ENCODE measurements at regions not wholly inside any gene's neighbourhood (a gene's known extent, or its start where the extent isn't known, plus 50 kb on each side); places are given as distances from the start of the nearest gene placed in this dataset.

- Histone ChIP-seq H3K9me3 (ENCODE audit: control insufficient read depth in 1 of 2, low read length in 2 of 2) (no peaks in the 10 kb centered on the region), H3K36me3 (ENCODE audit: control insufficient read depth in 1 of 2, insufficient read depth in 2 of 2, low read length in 2 of 2) (no peaks in the 10 kb centered on the region), H3K4me3 (ENCODE audit: low read depth in 1 of 2, low read length in 2 of 2) (no peak overlapping the region), H3K27ac (ENCODE audit: low read depth, low read length) (no peak overlapping the region), H3K4me1 (ENCODE audit: control insufficient read depth in 1 of 2, insufficient read depth in 2 of 2, low read length in 2 of 2) (no peaks in the 10 kb centered on the region), H3K27me3 (ENCODE audit: control insufficient read depth in 1 of 2, insufficient read depth in 2 of 2, low read length in 2 of 2) (no peaks in the 10 kb centered on the region), H3K9ac (ENCODE audit: low read depth in 1 of 2, low read length in 2 of 2) (no peak overlapping the region)
Observed at GRCh38 chr22:49522582-49523373, 304.9 kb downstream of the BRD1 start.

- H3K9me3 ChIP-seq (ENCODE audit: control insufficient read depth in 1 of 2, low read length in 2 of 2): no peaks in the 10 kb centered on the region
- no peak overlapping the region for H3K9ac ChIP-seq (ENCODE audit: low read depth in 1 of 2, low read length in 2 of 2)
- H3K4me3 ChIP-seq (ENCODE audit: low read depth in 1 of 2, low read length in 2 of 2): no peak overlapping the region
- no peaks in the 10 kb centered on the region for H3K27me3 ChIP-seq (ENCODE audit: control insufficient read depth in 1 of 2, insufficient read depth in 2 of 2, low read length in 2 of 2)
- H3K36me3 ChIP-seq (ENCODE audit: control insufficient read depth in 1 of 2, insufficient read depth in 2 of 2, low read length in 2 of 2): no peaks in the 10 kb centered on the region
- no peaks in the 10 kb centered on the region for H3K4me1 ChIP-seq (ENCODE audit: control insufficient read depth in 1 of 2, insufficient read depth in 2 of 2, low read length in 2 of 2)
- no peak overlapping the region for H3K27ac ChIP-seq (ENCODE audit: low read depth, low read length)
Observed at GRCh38 chr22:49521787-49522224, 305.9 kb downstream of the BRD1 start.

- H3K27me3 ChIP-seq (ENCODE audit: control insufficient read depth in 1 of 2, insufficient read depth in 2 of 2, low read length in 2 of 2): no peaks in the 10 kb centered on the region
Observed at GRCh38 chr22:49519117-49519737, 308.4 kb downstream of the BRD1 start.

GRCh38 chr22:49518436-49518970 lies 309.2 kb downstream of the BRD1 start:
- Histone ChIP-seq H3K36me3 (ENCODE audit: control insufficient read depth in 1 of 2, insufficient read depth in 2 of 2, low read length in 2 of 2) (no peaks in the 10 kb centered on the region), H3K4me3 (ENCODE audit: low read depth in 1 of 2, low read length in 2 of 2) (no peak overlapping the region), H3K9me3 (ENCODE audit: control insufficient read depth in 1 of 2, low read length in 2 of 2) (no peaks in the 10 kb centered on the region), H3K4me1 (ENCODE audit: control insufficient read depth in 1 of 2, insufficient read depth in 2 of 2, low read length in 2 of 2) (no peaks in the 10 kb centered on the region), H3K9ac (ENCODE audit: low read depth in 1 of 2, low read length in 2 of 2) (no peak overlapping the region), H3K27me3 (ENCODE audit: control insufficient read depth in 1 of 2, insufficient read depth in 2 of 2, low read length in 2 of 2) (no peaks in the 10 kb centered on the region), H3K27ac (ENCODE audit: low read depth, low read length) (no peak overlapping the region)

More at GRCh38 chr22:49519117-49519737, 308.4 kb downstream of the BRD1 start:
- no peaks in the 10 kb centered on the region for H3K36me3 ChIP-seq (ENCODE audit: control insufficient read depth in 1 of 2, insufficient read depth in 2 of 2, low read length in 2 of 2)
- no peak overlapping the region for H3K27ac ChIP-seq (ENCODE audit: low read depth, low read length)
- no peak overlapping the region for H3K4me3 ChIP-seq (ENCODE audit: low read depth in 1 of 2, low read length in 2 of 2)
- no peaks in the 10 kb centered on the region for H3K4me1 ChIP-seq (ENCODE audit: control insufficient read depth in 1 of 2, insufficient read depth in 2 of 2, low read length in 2 of 2)
- H3K9ac ChIP-seq (ENCODE audit: low read depth in 1 of 2, low read length in 2 of 2): no peak overlapping the region
- H3K9me3 ChIP-seq (ENCODE audit: control insufficient read depth in 1 of 2, low read length in 2 of 2): no peaks in the 10 kb centered on the region

- Histone ChIP-seq H3K9ac (ENCODE audit: low read depth in 1 of 2, low read length in 2 of 2) (no peak overlapping the region), H3K9me3 (ENCODE audit: control insufficient read depth in 1 of 2, low read length in 2 of 2) (no peaks in the 10 kb centered on the region), H3K36me3 (ENCODE audit: control insufficient read depth in 1 of 2, insufficient read depth in 2 of 2, low read length in 2 of 2) (no peaks in the 10 kb centered on the region), H3K27ac (ENCODE audit: low read depth, low read length) (no peak overlapping the region), H3K4me1 (ENCODE audit: control insufficient read depth in 1 of 2, insufficient read depth in 2 of 2, low read length in 2 of 2) (no peaks in the 10 kb centered on the region), H3K4me3 (ENCODE audit: low read depth in 1 of 2, low read length in 2 of 2) (no peak overlapping the region), H3K27me3 (ENCODE audit: control insufficient read depth in 1 of 2, insufficient read depth in 2 of 2, low read length in 2 of 2) (no peaks in the 10 kb centered on the region)
Observed at GRCh38 chr22:49517667-49518185, 309.9 kb downstream of the BRD1 start.

- Histone ChIP-seq H3K4me3 (ENCODE audit: low read depth in 1 of 2, low read length in 2 of 2) (no peak overlapping the region), H3K27ac (ENCODE audit: low read depth, low read length) (no peak overlapping the region), H3K9me3 (ENCODE audit: control insufficient read depth in 1 of 2, low read length in 2 of 2) (no peaks in the 10 kb centered on the region), H3K27me3 (ENCODE audit: control insufficient read depth in 1 of 2, insufficient read depth in 2 of 2, low read length in 2 of 2) (no peaks in the 10 kb centered on the region), H3K4me1 (ENCODE audit: control insufficient read depth in 1 of 2, insufficient read depth in 2 of 2, low read length in 2 of 2) (no peaks in the 10 kb centered on the region), H3K9ac (ENCODE audit: low read depth in 1 of 2, low read length in 2 of 2) (no peak overlapping the region), H3K36me3 (ENCODE audit: control insufficient read depth in 1 of 2, insufficient read depth in 2 of 2, low read length in 2 of 2) (no peaks in the 10 kb centered on the region)
Observed at GRCh38 chr22:49517211-49517610, 310.5 kb downstream of the BRD1 start.

GRCh38 chr22:49515475-49515874 lies 312.2 kb downstream of the BRD1 start:
- Histone ChIP-seq H3K36me3 (ENCODE audit: control insufficient read depth in 1 of 2, insufficient read depth in 2 of 2, low read length in 2 of 2) (no peaks in the 10 kb centered on the region), H3K27me3 (ENCODE audit: control insufficient read depth in 1 of 2, insufficient read depth in 2 of 2, low read length in 2 of 2) (no peaks in the 10 kb centered on the region), H3K4me1 (ENCODE audit: control insufficient read depth in 1 of 2, insufficient read depth in 2 of 2, low read length in 2 of 2) (no peaks in the 10 kb centered on the region), H3K27ac (ENCODE audit: low read depth, low read length) (no peak overlapping the region), H3K9me3 (ENCODE audit: control insufficient read depth in 1 of 2, low read length in 2 of 2) (peaks cover 4 to 9% of the 10 kb centered on the region in 2 donors), H3K4me3 (ENCODE audit: low read depth in 1 of 2, low read length in 2 of 2) (no peak overlapping the region), H3K9ac (ENCODE audit: low read depth in 1 of 2, low read length in 2 of 2) (no peak overlapping the region)

- Histone ChIP-seq H3K36me3 (ENCODE audit: control insufficient read depth in 1 of 2, insufficient read depth in 2 of 2, low read length in 2 of 2) (no peaks in the 10 kb centered on the region), H3K27ac (ENCODE audit: low read depth, low read length) (no peak overlapping the region), H3K9ac (ENCODE audit: low read depth in 1 of 2, low read length in 2 of 2) (no peak overlapping the region), H3K4me1 (ENCODE audit: control insufficient read depth in 1 of 2, insufficient read depth in 2 of 2, low read length in 2 of 2) (no peaks in the 10 kb centered on the region), H3K9me3 (ENCODE audit: control insufficient read depth in 1 of 2, low read length in 2 of 2) (peaks cover 4 to 11% of the 10 kb centered on the region in 2 donors), H3K4me3 (ENCODE audit: low read depth in 1 of 2, low read length in 2 of 2) (no peak overlapping the region), H3K27me3 (ENCODE audit: control insufficient read depth in 1 of 2, insufficient read depth in 2 of 2, low read length in 2 of 2) (no peaks in the 10 kb centered on the region)
Observed at GRCh38 chr22:49514641-49515040, 313.0 kb downstream of the BRD1 start.

GRCh38 chr22:49514211-49514610 lies 313.5 kb downstream of the BRD1 start:
- Histone ChIP-seq H3K4me1 (ENCODE audit: control insufficient read depth in 1 of 2, insufficient read depth in 2 of 2, low read length in 2 of 2) (no peaks in the 10 kb centered on the region), H3K27me3 (ENCODE audit: control insufficient read depth in 1 of 2, insufficient read depth in 2 of 2, low read length in 2 of 2) (no peaks in the 10 kb centered on the region), H3K4me3 (ENCODE audit: low read depth in 1 of 2, low read length in 2 of 2) (no peak overlapping the region), H3K27ac (ENCODE audit: low read depth, low read length) (no peak overlapping the region), H3K9me3 (ENCODE audit: control insufficient read depth in 1 of 2, low read length in 2 of 2) (peaks cover 4 to 11% of the 10 kb centered on the region in 2 donors), H3K36me3 (ENCODE audit: control insufficient read depth in 1 of 2, insufficient read depth in 2 of 2, low read length in 2 of 2) (no peaks in the 10 kb centered on the region), H3K9ac (ENCODE audit: low read depth in 1 of 2, low read length in 2 of 2) (no peak overlapping the region)

- H3K27ac ChIP-seq (ENCODE audit: low read depth, low read length): no peak overlapping the region
- no peak overlapping the region for H3K4me3 ChIP-seq (ENCODE audit: low read depth in 1 of 2, low read length in 2 of 2)
- peaks cover 4 to 11% of the 10 kb centered on the region in 2 donors for H3K9me3 ChIP-seq (ENCODE audit: control insufficient read depth in 1 of 2, low read length in 2 of 2)
- no peaks in the 10 kb centered on the region for H3K4me1 ChIP-seq (ENCODE audit: control insufficient read depth in 1 of 2, insufficient read depth in 2 of 2, low read length in 2 of 2)
- no peaks in the 10 kb centered on the region for H3K27me3 ChIP-seq (ENCODE audit: control insufficient read depth in 1 of 2, insufficient read depth in 2 of 2, low read length in 2 of 2)
- H3K9ac ChIP-seq (ENCODE audit: low read depth in 1 of 2, low read length in 2 of 2): no peak overlapping the region
- H3K36me3 ChIP-seq (ENCODE audit: control insufficient read depth in 1 of 2, insufficient read depth in 2 of 2, low read length in 2 of 2): no peaks in the 10 kb centered on the region
Observed at GRCh38 chr22:49513358-49513851, 314.3 kb downstream of the BRD1 start.

Measured in duodenal mucosa (tissue), 2 donors.